ENCODE measurements at regions not wholly inside any gene's neighbourhood (a gene's known extent, or its start where the extent isn't known, plus 50 kb on each side); places are given as distances from the start of the nearest gene placed in this dataset.
A peak's percentile ranks its signal among the peaks of the same experiment; 100 is the strongest.

DNA sequence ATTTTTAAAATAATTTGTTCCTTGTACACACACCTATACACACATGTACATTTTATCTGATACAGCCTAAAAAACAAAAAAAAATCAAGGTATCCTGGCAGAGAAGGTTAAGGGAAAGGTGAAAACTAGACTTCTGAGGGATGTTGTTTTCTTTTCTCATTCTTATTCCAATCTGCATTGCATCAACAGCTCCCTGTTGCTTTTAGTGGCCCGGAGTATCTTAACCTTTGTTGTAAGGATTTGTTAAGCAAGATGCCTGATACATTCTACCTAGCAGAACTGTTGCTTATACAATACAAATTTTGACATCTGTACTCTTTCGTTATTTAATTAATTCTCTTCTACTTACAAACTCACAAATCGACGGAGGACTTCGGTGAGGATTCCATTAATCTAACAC lies 167.4 kb downstream of the GNAI1 start:
- ChIA-PET POLR2A (no interaction called here), CTCF (no interaction called here)
- H3K4me1 Mint-ChIP-seq = peaks cover 9% of the 10 kb centered on the region
- DNase-seq (ENCODE audit: low spot score) (no peak), ATAC-seq (peak; percentile 67)
- no peak for TF ChIP-seq ESRRA (CRISPR knock-in tag; IDR thresholded peaks at IDR 0.05; ENCODE audit: borderline replicate concordance)
- no peak for TF ChIP-seq EMX1 (CRISPR knock-in tag; IDR thresholded peaks at IDR 0.05)
- TF ChIP-seq, protein P1, sequence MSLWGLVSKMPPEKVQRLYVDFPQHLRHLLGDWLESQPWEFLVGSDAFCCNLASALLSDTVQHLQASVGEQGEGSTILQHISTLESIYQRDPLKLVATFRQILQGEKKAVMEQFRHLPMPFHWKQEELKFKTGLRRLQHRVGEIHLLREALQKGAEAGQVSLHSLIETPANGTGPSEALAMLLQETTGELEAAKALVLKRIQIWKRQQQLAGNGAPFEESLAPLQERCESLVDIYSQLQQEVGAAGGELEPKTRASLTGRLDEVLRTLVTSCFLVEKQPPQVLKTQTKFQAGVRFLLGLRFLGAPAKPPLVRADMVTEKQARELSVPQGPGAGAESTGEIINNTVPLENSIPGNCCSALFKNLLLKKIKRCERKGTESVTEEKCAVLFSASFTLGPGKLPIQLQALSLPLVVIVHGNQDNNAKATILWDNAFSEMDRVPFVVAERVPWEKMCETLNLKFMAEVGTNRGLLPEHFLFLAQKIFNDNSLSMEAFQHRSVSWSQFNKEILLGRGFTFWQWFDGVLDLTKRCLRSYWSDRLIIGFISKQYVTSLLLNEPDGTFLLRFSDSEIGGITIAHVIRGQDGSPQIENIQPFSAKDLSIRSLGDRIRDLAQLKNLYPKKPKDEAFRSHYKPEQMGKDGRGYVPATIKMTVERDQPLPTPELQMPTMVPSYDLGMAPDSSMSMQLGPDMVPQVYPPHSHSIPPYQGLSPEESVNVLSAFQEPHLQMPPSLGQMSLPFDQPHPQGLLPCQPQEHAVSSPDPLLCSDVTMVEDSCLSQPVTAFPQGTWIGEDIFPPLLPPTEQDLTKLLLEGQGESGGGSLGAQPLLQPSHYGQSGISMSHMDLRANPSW (CRISPR knock-in tag; conservative IDR thresholded peaks at IDR 0.05; ENCODE audit: low read depth) = no peak
- no peak for TF ChIP-seq ZNF263 (CRISPR knock-in tag; IDR thresholded peaks at IDR 0.05; ENCODE audit: low read depth)
- no peaks in the 10 kb centered on the region for H3K36me3 Mint-ChIP-seq
- H3K27ac Mint-ChIP-seq = no peak overlapping the region
- no peaks in the 10 kb centered on the region for H3K9me3 Mint-ChIP-seq
- peaks cover 58% of the 10 kb centered on the region for H3K27me3 Mint-ChIP-seq (ENCODE audit: low read depth)
- no peak overlapping the region for H3K4me3 Mint-ChIP-seq

DNA sequence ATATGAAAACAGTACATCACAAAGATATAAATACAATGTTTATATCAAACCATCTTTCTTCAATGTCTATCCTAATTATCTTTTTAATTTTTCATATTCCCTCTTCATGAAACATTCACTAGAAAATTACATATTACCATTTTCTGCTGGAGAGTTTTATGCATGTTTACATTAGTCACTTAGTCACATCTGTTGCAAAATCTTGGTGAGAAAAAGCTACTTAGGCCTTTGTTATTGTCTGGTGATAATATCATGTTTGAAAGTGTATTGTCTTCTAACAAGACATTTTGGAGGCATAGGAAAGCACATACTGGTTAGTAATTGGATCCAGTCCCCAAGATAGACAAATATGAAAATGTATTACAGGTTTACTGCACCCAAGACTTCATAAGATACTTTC lies 163.6 kb downstream of the GNAI1 start:
- Mint-ChIP-seq H3K36me3 (peaks cover 7% of the 10 kb centered on the region; the same call in 1 of the 2 replicates), H3K27ac (no peak overlapping the region), H3K4me1 (peaks cover 5% of the 10 kb centered on the region; the same call in 1 of the 2 replicates), H3K27me3 (ENCODE audit: low read depth) (peaks cover 47% of the 10 kb centered on the region), H3K9me3 (peaks cover 14% of the 10 kb centered on the region), H3K4me3 (no peak overlapping the region)
- ChIA-PET POLR2A (no interaction called here), CTCF (no interaction called here)
- TF ChIP-seq EMX1 (CRISPR knock-in tag; IDR thresholded peaks at IDR 0.05) = no peak
- no peak for TF ChIP-seq FOXP1 (CRISPR knock-in tag; IDR thresholded peaks at IDR 0.05; ENCODE audit: borderline replicate concordance)
- TF ChIP-seq, protein P2, sequence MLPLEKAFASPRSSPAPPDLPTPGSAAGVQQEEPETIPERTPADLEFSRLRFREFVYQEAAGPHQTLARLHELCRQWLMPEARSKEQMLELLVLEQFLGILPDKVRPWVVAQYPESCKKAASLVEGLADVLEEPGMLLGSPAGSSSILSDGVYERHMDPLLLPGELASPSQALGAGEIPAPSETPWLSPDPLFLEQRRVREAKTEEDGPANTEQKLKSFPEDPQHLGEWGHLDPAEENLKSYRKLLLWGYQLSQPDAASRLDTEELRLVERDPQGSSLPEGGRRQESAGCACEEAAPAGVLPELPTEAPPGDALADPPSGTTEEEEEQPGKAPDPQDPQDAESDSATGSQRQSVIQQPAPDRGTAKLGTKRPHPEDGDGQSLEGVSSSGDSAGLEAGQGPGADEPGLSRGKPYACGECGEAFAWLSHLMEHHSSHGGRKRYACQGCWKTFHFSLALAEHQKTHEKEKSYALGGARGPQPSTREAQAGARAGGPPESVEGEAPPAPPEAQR (CRISPR knock-in tag; IDR thresholded peaks at IDR 0.05) = no peak
- TF ChIP-seq, protein P3, sequence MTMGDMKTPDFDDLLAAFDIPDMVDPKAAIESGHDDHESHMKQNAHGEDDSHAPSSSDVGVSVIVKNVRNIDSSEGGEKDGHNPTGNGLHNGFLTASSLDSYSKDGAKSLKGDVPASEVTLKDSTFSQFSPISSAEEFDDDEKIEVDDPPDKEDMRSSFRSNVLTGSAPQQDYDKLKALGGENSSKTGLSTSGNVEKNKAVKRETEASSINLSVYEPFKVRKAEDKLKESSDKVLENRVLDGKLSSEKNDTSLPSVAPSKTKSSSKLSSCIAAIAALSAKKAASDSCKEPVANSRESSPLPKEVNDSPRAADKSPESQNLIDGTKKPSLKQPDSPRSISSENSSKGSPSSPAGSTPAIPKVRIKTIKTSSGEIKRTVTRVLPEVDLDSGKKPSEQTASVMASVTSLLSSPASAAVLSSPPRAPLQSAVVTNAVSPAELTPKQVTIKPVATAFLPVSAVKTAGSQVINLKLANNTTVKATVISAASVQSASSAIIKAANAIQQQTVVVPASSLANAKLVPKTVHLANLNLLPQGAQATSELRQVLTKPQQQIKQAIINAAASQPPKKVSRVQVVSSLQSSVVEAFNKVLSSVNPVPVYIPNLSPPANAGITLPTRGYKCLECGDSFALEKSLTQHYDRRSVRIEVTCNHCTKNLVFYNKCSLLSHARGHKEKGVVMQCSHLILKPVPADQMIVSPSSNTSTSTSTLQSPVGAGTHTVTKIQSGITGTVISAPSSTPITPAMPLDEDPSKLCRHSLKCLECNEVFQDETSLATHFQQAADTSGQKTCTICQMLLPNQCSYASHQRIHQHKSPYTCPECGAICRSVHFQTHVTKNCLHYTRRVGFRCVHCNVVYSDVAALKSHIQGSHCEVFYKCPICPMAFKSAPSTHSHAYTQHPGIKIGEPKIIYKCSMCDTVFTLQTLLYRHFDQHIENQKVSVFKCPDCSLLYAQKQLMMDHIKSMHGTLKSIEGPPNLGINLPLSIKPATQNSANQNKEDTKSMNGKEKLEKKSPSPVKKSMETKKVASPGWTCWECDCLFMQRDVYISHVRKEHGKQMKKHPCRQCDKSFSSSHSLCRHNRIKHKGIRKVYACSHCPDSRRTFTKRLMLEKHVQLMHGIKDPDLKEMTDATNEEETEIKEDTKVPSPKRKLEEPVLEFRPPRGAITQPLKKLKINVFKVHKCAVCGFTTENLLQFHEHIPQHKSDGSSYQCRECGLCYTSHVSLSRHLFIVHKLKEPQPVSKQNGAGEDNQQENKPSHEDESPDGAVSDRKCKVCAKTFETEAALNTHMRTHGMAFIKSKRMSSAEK (CRISPR knock-in tag; IDR thresholded peaks at IDR 0.05; ENCODE audit: borderline replicate concordance) = no peak
- TF ChIP-seq FOXK1 (CRISPR knock-in tag; IDR thresholded peaks at IDR 0.05) = no peak
- TF ChIP-seq, protein P4, sequence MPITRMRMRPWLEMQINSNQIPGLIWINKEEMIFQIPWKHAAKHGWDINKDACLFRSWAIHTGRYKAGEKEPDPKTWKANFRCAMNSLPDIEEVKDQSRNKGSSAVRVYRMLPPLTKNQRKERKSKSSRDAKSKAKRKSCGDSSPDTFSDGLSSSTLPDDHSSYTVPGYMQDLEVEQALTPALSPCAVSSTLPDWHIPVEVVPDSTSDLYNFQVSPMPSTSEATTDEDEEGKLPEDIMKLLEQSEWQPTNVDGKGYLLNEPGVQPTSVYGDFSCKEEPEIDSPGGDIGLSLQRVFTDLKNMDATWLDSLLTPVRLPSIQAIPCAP (CRISPR knock-in tag; IDR thresholded peaks at IDR 0.05) = no peak
- DNase-seq (ENCODE audit: low spot score) (no peak), ATAC-seq (no peak)

DNA sequence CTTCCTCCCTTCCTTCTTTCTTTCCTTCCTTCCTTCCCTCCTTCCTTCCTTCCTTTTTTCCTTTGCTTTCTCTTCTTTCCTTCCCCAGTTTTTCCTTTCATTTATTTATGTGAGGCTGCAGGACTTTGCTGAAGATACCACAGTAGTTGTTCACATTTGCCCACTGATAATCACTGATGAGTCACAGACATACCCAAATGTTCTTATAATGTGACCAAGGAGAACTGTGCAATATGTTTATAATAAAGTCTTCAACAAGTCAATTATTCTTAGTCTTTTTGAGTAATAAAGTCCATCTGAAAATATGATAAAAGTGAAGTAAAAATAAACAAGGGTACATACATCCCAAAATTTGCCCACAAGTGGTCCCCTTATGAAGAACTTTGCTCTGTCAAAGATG lies 159.7 kb downstream of the GNAI1 start:
- CTCF ChIA-PET = no interaction called here
- no peak for ATAC-seq
- H3K27ac Mint-ChIP-seq = no peak overlapping the region
- H3K27me3 Mint-ChIP-seq (ENCODE audit: low read depth) = peaks cover 10% of the 10 kb centered on the region
- no peak overlapping the region for H3K4me3 Mint-ChIP-seq
- peaks cover 28% of the 10 kb centered on the region for H3K9me3 Mint-ChIP-seq
- DNase-seq (ENCODE audit: low spot score) = no peak
- peaks cover 10% of the 10 kb centered on the region; the same call in 1 of the 2 replicates for H3K36me3 Mint-ChIP-seq
- POLR2A ChIA-PET = no interaction called here
- H3K4me1 Mint-ChIP-seq = no peaks in the 10 kb centered on the region
- TF ChIP-seq, protein P5, sequence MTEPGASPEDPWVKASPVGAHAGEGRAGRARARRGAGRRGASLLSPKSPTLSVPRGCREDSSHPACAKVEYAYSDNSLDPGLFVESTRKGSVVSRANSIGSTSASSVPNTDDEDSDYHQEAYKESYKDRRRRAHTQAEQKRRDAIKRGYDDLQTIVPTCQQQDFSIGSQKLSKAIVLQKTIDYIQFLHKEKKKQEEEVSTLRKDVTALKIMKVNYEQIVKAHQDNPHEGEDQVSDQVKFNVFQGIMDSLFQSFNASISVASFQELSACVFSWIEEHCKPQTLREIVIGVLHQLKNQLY (CRISPR knock-in tag; IDR thresholded peaks at IDR 0.05) = no peak
- TF ChIP-seq, protein P6, sequence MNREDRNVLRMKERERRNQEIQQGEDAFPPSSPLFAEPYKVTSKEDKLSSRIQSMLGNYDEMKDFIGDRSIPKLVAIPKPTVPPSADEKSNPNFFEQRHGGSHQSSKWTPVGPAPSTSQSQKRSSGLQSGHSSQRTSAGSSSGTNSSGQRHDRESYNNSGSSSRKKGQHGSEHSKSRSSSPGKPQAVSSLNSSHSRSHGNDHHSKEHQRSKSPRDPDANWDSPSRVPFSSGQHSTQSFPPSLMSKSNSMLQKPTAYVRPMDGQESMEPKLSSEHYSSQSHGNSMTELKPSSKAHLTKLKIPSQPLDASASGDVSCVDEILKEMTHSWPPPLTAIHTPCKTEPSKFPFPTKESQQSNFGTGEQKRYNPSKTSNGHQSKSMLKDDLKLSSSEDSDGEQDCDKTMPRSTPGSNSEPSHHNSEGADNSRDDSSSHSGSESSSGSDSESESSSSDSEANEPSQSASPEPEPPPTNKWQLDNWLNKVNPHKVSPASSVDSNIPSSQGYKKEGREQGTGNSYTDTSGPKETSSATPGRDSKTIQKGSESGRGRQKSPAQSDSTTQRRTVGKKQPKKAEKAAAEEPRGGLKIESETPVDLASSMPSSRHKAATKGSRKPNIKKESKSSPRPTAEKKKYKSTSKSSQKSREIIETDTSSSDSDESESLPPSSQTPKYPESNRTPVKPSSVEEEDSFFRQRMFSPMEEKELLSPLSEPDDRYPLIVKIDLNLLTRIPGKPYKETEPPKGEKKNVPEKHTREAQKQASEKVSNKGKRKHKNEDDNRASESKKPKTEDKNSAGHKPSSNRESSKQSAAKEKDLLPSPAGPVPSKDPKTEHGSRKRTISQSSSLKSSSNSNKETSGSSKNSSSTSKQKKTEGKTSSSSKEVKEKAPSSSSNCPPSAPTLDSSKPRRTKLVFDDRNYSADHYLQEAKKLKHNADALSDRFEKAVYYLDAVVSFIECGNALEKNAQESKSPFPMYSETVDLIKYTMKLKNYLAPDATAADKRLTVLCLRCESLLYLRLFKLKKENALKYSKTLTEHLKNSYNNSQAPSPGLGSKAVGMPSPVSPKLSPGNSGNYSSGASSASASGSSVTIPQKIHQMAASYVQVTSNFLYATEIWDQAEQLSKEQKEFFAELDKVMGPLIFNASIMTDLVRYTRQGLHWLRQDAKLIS (CRISPR knock-in tag; IDR thresholded peaks at IDR 0.05; ENCODE audit: borderline replicate concordance) = no peak
- TF ChIP-seq, protein P7, sequence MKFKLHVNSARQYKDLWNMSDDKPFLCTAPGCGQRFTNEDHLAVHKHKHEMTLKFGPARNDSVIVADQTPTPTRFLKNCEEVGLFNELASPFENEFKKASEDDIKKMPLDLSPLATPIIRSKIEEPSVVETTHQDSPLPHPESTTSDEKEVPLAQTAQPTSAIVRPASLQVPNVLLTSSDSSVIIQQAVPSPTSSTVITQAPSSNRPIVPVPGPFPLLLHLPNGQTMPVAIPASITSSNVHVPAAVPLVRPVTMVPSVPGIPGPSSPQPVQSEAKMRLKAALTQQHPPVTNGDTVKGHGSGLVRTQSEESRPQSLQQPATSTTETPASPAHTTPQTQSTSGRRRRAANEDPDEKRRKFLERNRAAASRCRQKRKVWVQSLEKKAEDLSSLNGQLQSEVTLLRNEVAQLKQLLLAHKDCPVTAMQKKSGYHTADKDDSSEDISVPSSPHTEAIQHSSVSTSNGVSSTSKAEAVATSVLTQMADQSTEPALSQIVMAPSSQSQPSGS (CRISPR knock-in tag; IDR thresholded peaks at IDR 0.05; ENCODE audit: borderline replicate concordance, low read depth) = no peak

Data from WTC11 (cell line).